ENCODE measurements at regions not wholly inside any gene's neighbourhood (a gene's known extent, or its start where the extent isn't known, plus 50 kb on each side); places are given as distances from the start of the nearest gene placed in this dataset.
"Not testable (repeated sequence)": the region's sequence is repeated elsewhere in the genome, so short reads cannot be mapped to it uniquely, and the experiment has no call there.

DNA sequence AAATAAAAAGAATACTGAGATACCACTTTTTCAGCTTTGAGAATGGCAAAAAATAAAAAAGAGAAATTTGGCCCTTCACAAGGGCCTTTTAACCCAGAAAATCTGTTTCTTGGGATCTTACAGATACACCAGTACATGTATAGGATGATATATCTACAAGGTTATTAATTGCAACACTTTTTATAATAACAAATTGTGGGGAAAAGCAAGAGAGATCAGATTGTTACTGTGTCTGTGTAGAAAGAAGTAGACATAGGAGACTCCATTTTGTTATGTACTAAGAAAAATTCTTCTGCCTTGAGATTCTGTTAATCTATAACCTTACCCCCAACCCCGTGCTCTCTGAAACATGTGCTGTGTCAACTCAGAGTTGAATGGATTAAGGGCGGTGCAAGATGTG, 378.7 kb downstream of the KIF2B start:
- TF ChIP-seq POLR2A, CTCF, POLR2AphosphoS5 (IDR thresholded peaks at IDR 0.05): not testable (repeated sequence)

Measured in prostate gland (tissue), 2 donors.